Uterus (tissue), 2 donors: ENCODE measurements at regions not wholly inside any gene's neighbourhood (a gene's known extent, or its start where the extent isn't known, plus 50 kb on each side); places are given as distances from the start of the nearest gene placed in this dataset.

ENCODE experiments used
- CTCF ChIP-seq, 4 experiments: fragments of 200-600 bp in 2 of 4; fragments of 450-650 bp in 2 of 4; sonication (generic) in 2 of 4; IDR thresholded peaks; one replicate each; pipeline ENCODE4 v1.5.1; 2016 to 2019; ENCODE audit warnings: antibody characterized with exemption in 4 of 4, mild to moderate bottlenecking in 2 of 4, moderate library complexity in 1 of 4
- POLR2A ChIP-seq, 2 donors: fragments of 450-650 bp; IDR thresholded peaks; one replicate each; pipeline ENCODE4 v1.6.1; 2016; ENCODE audit warnings: antibody characterized with exemption in 2 of 2, mild to moderate bottlenecking in 1 of 2, moderate library complexity in 1 of 2

DNA sequence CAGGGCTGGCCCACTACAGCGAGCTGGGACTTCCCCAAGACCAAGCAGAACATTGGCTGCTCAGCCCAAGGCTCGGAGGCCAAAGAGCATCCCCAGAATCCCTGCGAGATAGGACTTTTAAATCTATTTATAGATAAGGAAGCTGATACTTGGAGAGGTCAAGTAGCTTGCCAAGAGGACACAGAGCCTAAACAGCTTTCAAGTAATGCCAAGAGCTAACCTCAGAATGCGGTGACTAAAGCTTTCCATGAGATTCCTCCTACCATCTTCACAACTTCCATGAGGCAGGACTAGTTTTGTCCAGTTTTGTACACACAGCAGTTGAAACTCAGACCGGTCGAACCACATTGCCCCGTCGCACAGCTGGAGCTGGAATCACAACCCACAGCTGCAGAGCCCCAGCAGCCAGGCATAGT, 168.1 kb upstream of the TOP1 start:
- no peak for TF ChIP-seq CTCF (IDR thresholded peaks at IDR 0.05)
- no peak for TF ChIP-seq POLR2A (IDR thresholded peaks at IDR 0.05)
